ENCODE measurements at regions not wholly inside any gene's neighbourhood (a gene's known extent, or its start where the extent isn't known, plus 50 kb on each side); places are given as distances from the start of the nearest gene placed in this dataset.
"Not testable (repeated sequence)": the region's sequence is repeated elsewhere in the genome, so short reads cannot be mapped to it uniquely, and the experiment has no call there.

- DNase-seq: no peak
- H2AFZ ChIP-seq: no peak overlapping the region; the same call in 1 of the 2 replicates
- H3K79me2 ChIP-seq (ENCODE audit: insufficient read depth): no peaks in the 10 kb centered on the region
- H3K9me2 ChIP-seq (ENCODE audit: insufficient read depth): no peaks in the 10 kb centered on the region
- no peaks in the 10 kb centered on the region for H4K20me1 ChIP-seq (ENCODE audit: insufficient read depth)
- no peaks in the 10 kb centered on the region for H3K36me3 ChIP-seq (ENCODE audit: low read depth)
- 43 to 47% methylated on average over 3 of the region's 3 CpGs for WGBS, 2 experiments (ENCODE audit: low coverage in 1 of 2, low lambda C conversion rate in 2 of 2, missing lambda C conversion rate in 2 of 2)
- H3F3A ChIP-seq (ENCODE audit: insufficient read depth): no peaks in the 10 kb centered on the region
- TF ChIP-seq EZH2 (IDR thresholded peaks at IDR 0.05; ENCODE audit: insufficient read depth, poor library complexity, severe bottlenecking) (no peak), EZH2phosphoT487 (IDR thresholded peaks at IDR 0.05; ENCODE audit: insufficient read depth, low read depth) (no peak)
- in situ Hi-C loops (cut with MboI): no loop called here
- H3K4me1 ChIP-seq (ENCODE audit: insufficient read depth): no peaks in the 10 kb centered on the region
- no peak overlapping the region for H3K9ac ChIP-seq
- H3K9me3 ChIP-seq (ENCODE audit: low read depth): no peaks in the 10 kb centered on the region
- no peaks in the 10 kb centered on the region for H3K27me3 ChIP-seq (replicated peaks; ENCODE audit: insufficient read depth)
- no peak overlapping the region for H3K4me2 ChIP-seq (ENCODE audit: unreplicated experiment)
- H3K27ac ChIP-seq: no peak overlapping the region
- H3K4me3 ChIP-seq: no peak overlapping the region
Observed at GRCh38 chr1:224041032-224041431, 72.9 kb upstream of the FBXO28 start.

- H4K20me1 ChIP-seq (ENCODE audit: insufficient read depth); H3K27ac ChIP-seq; H3K9ac ChIP-seq; H3K4me2 ChIP-seq (ENCODE audit: unreplicated experiment); in situ Hi-C loops (cut with MboI); H3K9me3 ChIP-seq (ENCODE audit: low read depth); H3K4me1 ChIP-seq (ENCODE audit: insufficient read depth); H3K9me2 ChIP-seq (ENCODE audit: insufficient read depth); H3K27me3 ChIP-seq (replicated peaks; ENCODE audit: insufficient read depth); H3K4me3 ChIP-seq; H2AFZ ChIP-seq; H3F3A ChIP-seq (ENCODE audit: insufficient read depth); DNase-seq; H3K36me3 ChIP-seq (ENCODE audit: low read depth); H3K79me2 ChIP-seq (ENCODE audit: insufficient read depth): not testable (repeated sequence)
Observed at GRCh38 chr1:224040423-224040822, 73.5 kb upstream of the FBXO28 start.

- H3K36me3 ChIP-seq (ENCODE audit: low read depth); in situ Hi-C loops (cut with MboI); H3K27ac ChIP-seq; H3K79me2 ChIP-seq (ENCODE audit: insufficient read depth); H3K9ac ChIP-seq; H3K4me1 ChIP-seq (ENCODE audit: insufficient read depth); H2AFZ ChIP-seq; H3K9me3 ChIP-seq (ENCODE audit: low read depth); H3K4me3 ChIP-seq; H3K27me3 ChIP-seq (replicated peaks; ENCODE audit: insufficient read depth); DNase-seq; H3K4me2 ChIP-seq (ENCODE audit: unreplicated experiment); H3F3A ChIP-seq (ENCODE audit: insufficient read depth); H3K9me2 ChIP-seq (ENCODE audit: insufficient read depth); H4K20me1 ChIP-seq (ENCODE audit: insufficient read depth): not testable (repeated sequence)
- 87% methylated on average over 6 of the region's 6 CpGs for WGBS, 2 experiments (ENCODE audit: low coverage in 1 of 2, low lambda C conversion rate in 2 of 2, missing lambda C conversion rate in 2 of 2)
Observed at GRCh38 chr1:224040006-224040405, 73.9 kb upstream of the FBXO28 start.

- DNase-seq; H3K9me2 ChIP-seq (ENCODE audit: insufficient read depth); H3K4me2 ChIP-seq (ENCODE audit: unreplicated experiment); H3K4me3 ChIP-seq; H3K9ac ChIP-seq; H3K36me3 ChIP-seq (ENCODE audit: low read depth); H4K20me1 ChIP-seq (ENCODE audit: insufficient read depth); H3K4me1 ChIP-seq (ENCODE audit: insufficient read depth); H3K27me3 ChIP-seq (replicated peaks; ENCODE audit: insufficient read depth); H3K79me2 ChIP-seq (ENCODE audit: insufficient read depth); H2AFZ ChIP-seq; H3K9me3 ChIP-seq (ENCODE audit: low read depth); H3F3A ChIP-seq (ENCODE audit: insufficient read depth); in situ Hi-C loops (cut with MboI); H3K27ac ChIP-seq: not testable (repeated sequence)
- WGBS, 2 experiments (ENCODE audit: low coverage in 1 of 2, low lambda C conversion rate in 2 of 2, missing lambda C conversion rate in 2 of 2): 74 to 77% methylated on average over 2 of the region's 2 CpGs
Observed at GRCh38 chr1:224038832-224039231, 75.1 kb upstream of the FBXO28 start.

GRCh38 chr1:224037362-224037761 is 76.5 kb upstream of the FBXO28 start:
- H4K20me1 ChIP-seq (ENCODE audit: insufficient read depth); DNase-seq; H3K27me3 ChIP-seq (replicated peaks; ENCODE audit: insufficient read depth); H3K4me2 ChIP-seq (ENCODE audit: unreplicated experiment); H3K79me2 ChIP-seq (ENCODE audit: insufficient read depth); H3K4me3 ChIP-seq; H3K36me3 ChIP-seq (ENCODE audit: low read depth); H2AFZ ChIP-seq; H3F3A ChIP-seq (ENCODE audit: insufficient read depth); in situ Hi-C loops (cut with MboI); H3K4me1 ChIP-seq (ENCODE audit: insufficient read depth); H3K9me3 ChIP-seq (ENCODE audit: low read depth); H3K27ac ChIP-seq; H3K9ac ChIP-seq; H3K9me2 ChIP-seq (ENCODE audit: insufficient read depth): not testable (repeated sequence)
- 89 to 92% methylated on average over 3 of the region's 3 CpGs for WGBS, 2 experiments (ENCODE audit: low coverage in 1 of 2, low lambda C conversion rate in 2 of 2, missing lambda C conversion rate in 2 of 2)

- H3K36me3 ChIP-seq (ENCODE audit: low read depth); H3K4me1 ChIP-seq (ENCODE audit: insufficient read depth); in situ Hi-C loops (cut with MboI); H3K9me2 ChIP-seq (ENCODE audit: insufficient read depth); H3K4me2 ChIP-seq (ENCODE audit: unreplicated experiment); H4K20me1 ChIP-seq (ENCODE audit: insufficient read depth); DNase-seq; H3K27me3 ChIP-seq (replicated peaks; ENCODE audit: insufficient read depth); H3K9ac ChIP-seq; H3F3A ChIP-seq (ENCODE audit: insufficient read depth); H3K79me2 ChIP-seq (ENCODE audit: insufficient read depth); H3K4me3 ChIP-seq; H3K9me3 ChIP-seq (ENCODE audit: low read depth); H2AFZ ChIP-seq; H3K27ac ChIP-seq: not testable (repeated sequence)
- WGBS, 2 experiments (ENCODE audit: low coverage in 1 of 2, low lambda C conversion rate in 2 of 2, missing lambda C conversion rate in 2 of 2): 0 to 8% methylated on average over 1 to 3 of the region's 3 CpGs
Observed at GRCh38 chr1:224032608-224033276, 81.2 kb upstream of the FBXO28 start.

- H3K27me3 ChIP-seq (replicated peaks; ENCODE audit: insufficient read depth); H3K4me2 ChIP-seq (ENCODE audit: unreplicated experiment); DNase-seq; H3K9ac ChIP-seq; H3K27ac ChIP-seq; H3K9me2 ChIP-seq (ENCODE audit: insufficient read depth); H3K79me2 ChIP-seq (ENCODE audit: insufficient read depth); H4K20me1 ChIP-seq (ENCODE audit: insufficient read depth); H3F3A ChIP-seq (ENCODE audit: insufficient read depth); in situ Hi-C loops (cut with MboI); H3K4me3 ChIP-seq; H3K9me3 ChIP-seq (ENCODE audit: low read depth); H3K36me3 ChIP-seq (ENCODE audit: low read depth); H3K4me1 ChIP-seq (ENCODE audit: insufficient read depth); H2AFZ ChIP-seq: not testable (repeated sequence)
- 18 to 32% methylated on average over 2 of the region's 3 CpGs for WGBS, 2 experiments (ENCODE audit: low coverage in 1 of 2, low lambda C conversion rate in 2 of 2, missing lambda C conversion rate in 2 of 2)
Observed at GRCh38 chr1:224031986-224032385, 81.9 kb upstream of the FBXO28 start.
